Natural killer cell (primary cell): ENCODE measurements at regions not wholly inside any gene's neighbourhood (a gene's known extent, or its start where the extent isn't known, plus 50 kb on each side); places are given as distances from the start of the nearest gene placed in this dataset.

Source experiments
- ATAC-seq, 3 donors: fragments of 150-1000 bp in 2 of 3; fragments of 200-7000 bp in 1 of 3; cut with Tn5 transposase; 1 replicate in 1 of 3; 2 replicates in 2 of 3; pipeline ENCODE4 v1.10.0; 2021; ENCODE audit warnings: mild to moderate bottlenecking in 2 of 3, moderate library complexity in 2 of 3
- DNase-seq, 2 donors: peaks; one replicate each; pipeline versions ENCODE4 v3.0.0 to v3.0.0-alpha.2; 2013 to 2021; ENCODE audit warnings: mixed read lengths in 1 of 2
- H3K27ac ChIP-seq: one replicate; pipeline ENCODE4 v1.5.1; 2013; ENCODE audit warnings: mild to moderate bottlenecking, low read length
- H3K27me3 ChIP-seq: one replicate; pipeline ENCODE4 v1.6.1; 2013; ENCODE audit warnings: low read length; ENCODE audit not compliant: control insufficient read depth, insufficient read depth
- H3K36me3 ChIP-seq: one replicate; pipeline ENCODE4 v1.6.1; 2013; ENCODE audit warnings: low read length; ENCODE audit not compliant: control insufficient read depth, insufficient read depth
- H3K4me1 ChIP-seq: one replicate; pipeline ENCODE4 v1.6.1; 2013; ENCODE audit warnings: low read length; ENCODE audit not compliant: control insufficient read depth, insufficient read depth
- H3K4me3 ChIP-seq: one replicate; pipeline ENCODE4 v1.5.1; 2013; ENCODE audit warnings: low read length
- H3K9me3 ChIP-seq: one replicate; pipeline ENCODE4 v1.6.1; 2013; ENCODE audit warnings: low read length; ENCODE audit not compliant: control insufficient read depth, insufficient read depth
- H3K27ac Mint-ChIP-seq, 2 donors: one replicate each; pipeline ENCODE4 v1.8.0; 2022; ENCODE audit warnings: mild to moderate bottlenecking in 2 of 2, mixed read lengths in 2 of 2, moderate library complexity in 1 of 2
- H3K27me3 Mint-ChIP-seq, 2 donors: one replicate each; pipeline ENCODE4 v1.8.0; 2022; ENCODE audit warnings: low read depth in 2 of 2, mixed read lengths in 2 of 2
- H3K36me3 Mint-ChIP-seq: one replicate; pipeline ENCODE4 v1.8.0; 2022; ENCODE audit warnings: mixed read lengths
- H3K4me1 Mint-ChIP-seq, 2 donors: one replicate each; pipeline ENCODE4 v1.8.0; 2022; ENCODE audit warnings: mixed read lengths in 2 of 2
- H3K4me3 Mint-ChIP-seq: one replicate; pipeline ENCODE4 v1.8.0; 2022; ENCODE audit warnings: mild to moderate bottlenecking, moderate library complexity, mixed read lengths
- H3K9me3 Mint-ChIP-seq, 2 donors: one replicate each; pipeline ENCODE4 v1.8.0; 2022; ENCODE audit warnings: mixed read lengths in 2 of 2
- WGBS: methylation state at CpG from one replicate; pipeline ENCODE4 v1.1.7; 2013; ENCODE audit warnings: missing lambda C conversion rate; ENCODE audit not compliant: insufficient coverage; 5-methylcytosine and 5-hydroxymethylcytosine counted together
- intact Hi-C: fragments of 100-400 bp; cut with micrococcal nuclease; formaldehyde crosslinking; loops from one replicate; pipeline ENCODE4 v1.14.2; 2022
- TF ChIP-seq, protein P1 (sequence below): fragments of 200-600 bp; IDR thresholded peaks from one replicate; pipeline ENCODE4 v1.8.0; 2022; ENCODE audit warnings: antibody characterized with exemption

DNA sequence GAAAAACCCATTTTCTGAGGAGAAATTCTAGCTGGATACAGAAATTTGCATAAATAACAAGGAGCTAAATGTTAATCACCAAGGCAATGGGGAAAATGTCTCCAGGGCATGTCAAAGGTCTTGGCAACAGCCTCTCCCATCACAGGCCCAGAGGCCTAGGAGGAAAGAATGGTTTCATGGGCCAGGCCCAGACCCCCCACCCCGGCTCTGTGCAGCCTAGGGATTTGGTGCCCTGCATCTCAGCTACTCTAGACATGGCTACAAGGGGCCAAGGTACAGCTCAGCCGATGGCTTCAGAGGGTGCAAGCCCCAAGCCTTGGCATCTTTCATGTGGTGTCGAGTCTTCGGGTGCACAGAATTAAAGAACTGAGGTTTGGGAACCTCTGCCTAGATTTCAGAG lies 321.2 kb upstream of the ID4 start:
- TF ChIP-seq, protein P1, sequence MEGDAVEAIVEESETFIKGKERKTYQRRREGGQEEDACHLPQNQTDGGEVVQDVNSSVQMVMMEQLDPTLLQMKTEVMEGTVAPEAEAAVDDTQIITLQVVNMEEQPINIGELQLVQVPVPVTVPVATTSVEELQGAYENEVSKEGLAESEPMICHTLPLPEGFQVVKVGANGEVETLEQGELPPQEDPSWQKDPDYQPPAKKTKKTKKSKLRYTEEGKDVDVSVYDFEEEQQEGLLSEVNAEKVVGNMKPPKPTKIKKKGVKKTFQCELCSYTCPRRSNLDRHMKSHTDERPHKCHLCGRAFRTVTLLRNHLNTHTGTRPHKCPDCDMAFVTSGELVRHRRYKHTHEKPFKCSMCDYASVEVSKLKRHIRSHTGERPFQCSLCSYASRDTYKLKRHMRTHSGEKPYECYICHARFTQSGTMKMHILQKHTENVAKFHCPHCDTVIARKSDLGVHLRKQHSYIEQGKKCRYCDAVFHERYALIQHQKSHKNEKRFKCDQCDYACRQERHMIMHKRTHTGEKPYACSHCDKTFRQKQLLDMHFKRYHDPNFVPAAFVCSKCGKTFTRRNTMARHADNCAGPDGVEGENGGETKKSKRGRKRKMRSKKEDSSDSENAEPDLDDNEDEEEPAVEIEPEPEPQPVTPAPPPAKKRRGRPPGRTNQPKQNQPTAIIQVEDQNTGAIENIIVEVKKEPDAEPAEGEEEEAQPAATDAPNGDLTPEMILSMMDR: no peak
- Mint-ChIP-seq H3K27me3 (no peaks in the 10 kb centered on the region), H3K9me3 (peaks cover 11 to 24% of the 10 kb centered on the region in 2 donors), H3K36me3 (peaks cover under 1% of the 10 kb centered on the region), H3K27ac (no peak overlapping the region), H3K4me1 (no peaks in the 10 kb centered on the region), H3K4me3 (no peak overlapping the region)
- ATAC-seq (no peak), DNase-seq (no peak)
- Histone ChIP-seq H3K4me3 (no peak overlapping the region), H3K9me3 (peaks cover 10% of the 10 kb centered on the region), H3K4me1 (no peaks in the 10 kb centered on the region), H3K27ac (no peak overlapping the region), H3K36me3 (no peaks in the 10 kb centered on the region), H3K27me3 (no peaks in the 10 kb centered on the region)
- WGBS: 91% methylated on average over 4 of the region's 4 CpGs
- intact Hi-C loops: no loop called here

DNA sequence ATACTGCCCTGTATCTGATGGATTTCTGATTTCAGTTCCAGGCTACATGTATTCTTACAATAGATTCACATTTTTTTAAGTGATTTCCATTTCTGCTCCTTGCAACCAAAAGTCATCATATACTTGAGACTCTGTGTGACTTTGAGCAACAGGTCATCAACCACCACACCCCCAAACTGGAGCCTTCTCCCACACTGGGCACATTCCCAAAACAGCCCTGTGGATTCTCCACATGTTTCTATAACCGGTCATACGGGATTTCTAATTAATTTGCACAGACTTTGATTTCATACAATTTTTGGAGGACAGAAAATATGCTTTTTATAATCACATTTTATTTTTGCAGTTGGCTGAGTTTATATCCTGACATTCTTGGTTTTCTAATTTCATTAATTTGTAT lies 317.2 kb upstream of the ID4 start:
- TF ChIP-seq, protein P1: no peak
- Histone ChIP-seq H3K4me3 (no peak overlapping the region), H3K36me3 (no peaks in the 10 kb centered on the region), H3K27ac (no peak overlapping the region), H3K27me3 (no peaks in the 10 kb centered on the region), H3K9me3 (peaks cover 10% of the 10 kb centered on the region), H3K4me1 (no peaks in the 10 kb centered on the region)
- WGBS: 90% methylated on average over 2 of the region's 2 CpGs
- no peak overlapping the region for H3K27ac Mint-ChIP-seq
- peaks cover 8 to 10% of the 10 kb centered on the region in 2 donors for H3K9me3 Mint-ChIP-seq
- no peaks in the 10 kb centered on the region for H3K36me3 Mint-ChIP-seq
- intact Hi-C loops: no loop called here
- H3K27me3 Mint-ChIP-seq: no peaks in the 10 kb centered on the region
- H3K4me1 Mint-ChIP-seq: no peaks in the 10 kb centered on the region
- H3K4me3 Mint-ChIP-seq: no peak overlapping the region
- ATAC-seq (no peak), DNase-seq (no peak)

DNA sequence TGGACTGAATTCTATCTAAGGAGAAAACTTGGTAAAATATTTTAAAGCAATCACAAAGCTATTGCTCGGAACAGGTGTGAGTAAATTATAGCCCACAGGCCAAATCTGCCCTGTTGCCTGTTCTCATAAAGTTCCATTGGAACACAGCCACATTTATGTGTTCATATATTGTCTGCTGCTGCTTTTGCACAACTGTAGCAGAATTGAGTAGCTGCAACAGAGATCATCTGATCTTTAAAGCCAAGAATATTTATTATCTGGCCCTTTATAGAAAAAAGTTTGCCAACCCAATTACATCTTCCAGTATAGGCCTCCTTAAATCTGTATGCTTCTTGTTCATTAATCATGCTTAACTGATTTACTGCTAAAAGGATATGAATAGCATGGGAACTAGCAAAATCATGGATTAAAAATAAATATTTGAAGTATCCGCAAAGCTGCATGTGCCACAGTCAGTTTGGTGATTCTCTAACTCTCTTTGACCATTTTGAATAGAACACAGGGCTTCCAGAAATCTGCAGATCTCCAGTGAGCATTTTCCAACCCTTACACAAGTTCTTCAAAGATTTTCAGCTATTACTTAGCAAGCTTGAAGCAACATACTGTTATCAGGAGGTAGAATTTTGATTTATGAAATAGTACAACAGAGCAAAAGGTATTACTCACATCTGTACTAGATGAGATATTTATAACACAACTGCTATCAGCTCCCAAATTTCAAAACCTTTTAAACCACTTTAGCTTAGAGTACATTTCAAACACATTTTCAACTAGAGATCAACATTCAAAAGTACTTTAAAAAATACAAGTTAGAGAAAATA lies 312.6 kb upstream of the ID4 start:
- H3K9me3 Mint-ChIP-seq: peaks cover 3 to 7% of the 10 kb centered on the region in 2 donors
- no peaks in the 10 kb centered on the region for H3K36me3 Mint-ChIP-seq
- H3K27me3 ChIP-seq: no peaks in the 10 kb centered on the region
- no peak overlapping the region for H3K27ac Mint-ChIP-seq
- 86% methylated on average over 2 of the region's 2 CpGs for WGBS
- intact Hi-C loops: no loop called here
- H3K27ac ChIP-seq: no peak overlapping the region
- no peak overlapping the region for H3K4me3 ChIP-seq
- H3K9me3 ChIP-seq: no peaks in the 10 kb centered on the region
- no peak overlapping the region for H3K4me3 Mint-ChIP-seq
- TF ChIP-seq, protein P1: no peak
- DNase-seq (no peak), ATAC-seq (no peak)
- H3K4me1 Mint-ChIP-seq: no peaks in the 10 kb centered on the region
- H3K36me3 ChIP-seq: no peaks in the 10 kb centered on the region
- H3K4me1 ChIP-seq: no peaks in the 10 kb centered on the region
- H3K27me3 Mint-ChIP-seq: no peaks in the 10 kb centered on the region

DNA sequence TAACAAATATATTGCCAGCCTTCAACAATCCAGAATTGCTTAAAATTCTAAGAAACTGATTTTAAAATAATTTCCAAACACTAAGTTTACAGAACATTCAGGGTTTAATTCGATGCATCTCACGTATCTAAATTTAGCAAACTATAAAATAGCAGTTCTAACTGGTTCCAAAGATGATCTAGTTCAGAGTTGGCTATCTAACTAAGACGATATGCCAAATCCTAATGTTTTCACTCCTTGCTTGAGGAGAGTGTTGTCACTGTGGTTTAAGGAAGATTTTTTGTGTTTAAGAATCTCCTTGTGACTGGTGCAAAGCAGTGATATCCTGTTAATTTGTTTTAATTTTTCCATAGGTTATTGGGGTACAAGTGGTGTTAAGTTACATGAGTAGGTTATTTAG lies 311.5 kb upstream of the ID4 start:
- H3K4me1 Mint-ChIP-seq: no peaks in the 10 kb centered on the region
- intact Hi-C loops: no loop called here
- no peaks in the 10 kb centered on the region for H3K4me1 ChIP-seq
- no peak overlapping the region for H3K4me3 ChIP-seq
- no peak for ATAC-seq
- no peaks in the 10 kb centered on the region for H3K9me3 ChIP-seq
- H3K27ac ChIP-seq: no peak overlapping the region
- no peak overlapping the region for H3K4me3 Mint-ChIP-seq
- H3K27me3 ChIP-seq: no peaks in the 10 kb centered on the region
- H3K9me3 Mint-ChIP-seq: peaks cover 3 to 7% of the 10 kb centered on the region in 2 donors
- no peak for DNase-seq
- TF ChIP-seq, protein P1: no peak
- no peaks in the 10 kb centered on the region for H3K36me3 ChIP-seq
- WGBS: 90% methylated on average over 3 of the region's 3 CpGs
- no peaks in the 10 kb centered on the region for H3K36me3 Mint-ChIP-seq
- no peak overlapping the region for H3K27ac Mint-ChIP-seq
- no peaks in the 10 kb centered on the region for H3K27me3 Mint-ChIP-seq
